ENCODE measurements at regions not wholly inside any gene's neighbourhood (a gene's known extent, or its start where the extent isn't known, plus 50 kb on each side); places are given as distances from the start of the nearest gene placed in this dataset.

DNA sequence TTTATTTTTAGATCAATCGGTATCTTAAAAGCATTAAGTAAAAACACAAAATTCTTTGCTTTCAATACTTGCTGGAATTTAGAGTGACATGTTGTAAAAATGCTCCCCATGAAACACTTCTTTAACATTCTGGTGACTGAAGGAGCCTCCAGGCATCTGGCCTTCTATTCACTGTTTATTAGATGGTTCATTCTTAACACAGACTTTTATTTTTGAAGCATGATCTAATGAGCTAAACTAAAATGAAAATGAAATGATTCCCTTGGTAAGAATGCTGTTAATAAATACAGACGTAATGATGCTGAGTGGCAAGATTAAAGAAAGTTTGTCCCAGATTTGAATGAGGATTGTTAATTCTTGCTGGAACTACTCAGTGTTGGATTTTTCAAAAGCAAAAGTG is 698.4 kb downstream of the TENT5A start:
- no peaks in the 10 kb centered on the region for H3K36me3 ChIP-seq
- no peaks in the 10 kb centered on the region for H3K9me3 ChIP-seq
- intact Hi-C loops (cut with DNase I; ENCODE audit: low total_unique reads) (no loop called here), in situ Hi-C loops (cut with MboI; ENCODE audit: low pct_ligation_motif_present in 1 of 4, low pct_unique_long_range_greater_than_20kb in 1 of 4, low sequenced_read_pairs in 3 of 4) (no loop called here)
- no peak overlapping the region for H3K27ac ChIP-seq
- H3K4me3 ChIP-seq: no peak overlapping the region
- no peak for DNase-seq
- TF ChIP-seq EP300 (IDR thresholded peaks at IDR 0.05; ENCODE audit: low read depth) (no peak), POLR2AphosphoS5 (IDR thresholded peaks at IDR 0.05) (no peak), POLR2A (IDR thresholded peaks at IDR 0.05) (no peak)
- TF ChIP-seq, protein P1, sequence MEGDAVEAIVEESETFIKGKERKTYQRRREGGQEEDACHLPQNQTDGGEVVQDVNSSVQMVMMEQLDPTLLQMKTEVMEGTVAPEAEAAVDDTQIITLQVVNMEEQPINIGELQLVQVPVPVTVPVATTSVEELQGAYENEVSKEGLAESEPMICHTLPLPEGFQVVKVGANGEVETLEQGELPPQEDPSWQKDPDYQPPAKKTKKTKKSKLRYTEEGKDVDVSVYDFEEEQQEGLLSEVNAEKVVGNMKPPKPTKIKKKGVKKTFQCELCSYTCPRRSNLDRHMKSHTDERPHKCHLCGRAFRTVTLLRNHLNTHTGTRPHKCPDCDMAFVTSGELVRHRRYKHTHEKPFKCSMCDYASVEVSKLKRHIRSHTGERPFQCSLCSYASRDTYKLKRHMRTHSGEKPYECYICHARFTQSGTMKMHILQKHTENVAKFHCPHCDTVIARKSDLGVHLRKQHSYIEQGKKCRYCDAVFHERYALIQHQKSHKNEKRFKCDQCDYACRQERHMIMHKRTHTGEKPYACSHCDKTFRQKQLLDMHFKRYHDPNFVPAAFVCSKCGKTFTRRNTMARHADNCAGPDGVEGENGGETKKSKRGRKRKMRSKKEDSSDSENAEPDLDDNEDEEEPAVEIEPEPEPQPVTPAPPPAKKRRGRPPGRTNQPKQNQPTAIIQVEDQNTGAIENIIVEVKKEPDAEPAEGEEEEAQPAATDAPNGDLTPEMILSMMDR (IDR thresholded peaks at IDR 0.05): no peak
- no peaks in the 10 kb centered on the region for H3K27me3 ChIP-seq
- no peaks in the 10 kb centered on the region for H3K4me1 ChIP-seq
- 65 to 74% methylated on average over 2 of the region's 2 CpGs for WGBS, 2 donors (ENCODE audit: low coverage in 1 of 2)

DNA sequence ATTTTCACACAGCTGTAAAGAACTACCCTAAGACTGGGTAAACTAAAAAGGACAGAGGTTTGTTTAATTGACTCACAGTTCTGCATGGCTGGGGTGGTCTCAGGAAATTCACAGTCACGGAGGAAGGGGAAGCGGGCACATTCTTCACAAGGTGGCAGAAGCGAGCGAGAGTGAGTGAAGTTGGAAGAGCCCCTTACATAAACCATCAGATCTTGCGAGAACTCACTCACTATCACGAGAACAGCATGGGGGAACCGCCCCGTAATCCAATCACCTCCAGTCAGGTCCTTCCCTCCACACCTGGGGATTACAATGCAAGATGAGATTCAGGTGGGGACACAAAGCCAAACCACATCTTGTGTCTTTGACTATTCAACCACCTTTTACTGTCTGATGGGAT is 700.5 kb downstream of the TENT5A start:
- in situ Hi-C loops (cut with MboI; ENCODE audit: low pct_ligation_motif_present in 1 of 4, low pct_unique_long_range_greater_than_20kb in 1 of 4, low sequenced_read_pairs in 3 of 4): no loop called here
- H3K4me1 ChIP-seq: no peaks in the 10 kb centered on the region
- H3K27ac ChIP-seq: no peak overlapping the region
- WGBS, 2 donors (ENCODE audit: low coverage in 1 of 2): 80% methylated on average over 8 of the region's 8 CpGs; no CpG with 5 or more reads in 1 of the 2 donors
- H3K36me3 ChIP-seq: no peaks in the 10 kb centered on the region
- H3K27me3 ChIP-seq: no peaks in the 10 kb centered on the region
- no peak for DNase-seq
- no peak overlapping the region for H3K4me3 ChIP-seq
- intact Hi-C loops (cut with DNase I; ENCODE audit: low total_unique reads): no loop called here
- H3K9me3 ChIP-seq: no peaks in the 10 kb centered on the region
- no peak for TF ChIP-seq POLR2A (IDR thresholded peaks at IDR 0.05)
- TF ChIP-seq POLR2AphosphoS5 (IDR thresholded peaks at IDR 0.05): no peak
- TF ChIP-seq, protein P1 (IDR thresholded peaks at IDR 0.05): no peak
- no peak for TF ChIP-seq EP300 (IDR thresholded peaks at IDR 0.05; ENCODE audit: low read depth)

DNA sequence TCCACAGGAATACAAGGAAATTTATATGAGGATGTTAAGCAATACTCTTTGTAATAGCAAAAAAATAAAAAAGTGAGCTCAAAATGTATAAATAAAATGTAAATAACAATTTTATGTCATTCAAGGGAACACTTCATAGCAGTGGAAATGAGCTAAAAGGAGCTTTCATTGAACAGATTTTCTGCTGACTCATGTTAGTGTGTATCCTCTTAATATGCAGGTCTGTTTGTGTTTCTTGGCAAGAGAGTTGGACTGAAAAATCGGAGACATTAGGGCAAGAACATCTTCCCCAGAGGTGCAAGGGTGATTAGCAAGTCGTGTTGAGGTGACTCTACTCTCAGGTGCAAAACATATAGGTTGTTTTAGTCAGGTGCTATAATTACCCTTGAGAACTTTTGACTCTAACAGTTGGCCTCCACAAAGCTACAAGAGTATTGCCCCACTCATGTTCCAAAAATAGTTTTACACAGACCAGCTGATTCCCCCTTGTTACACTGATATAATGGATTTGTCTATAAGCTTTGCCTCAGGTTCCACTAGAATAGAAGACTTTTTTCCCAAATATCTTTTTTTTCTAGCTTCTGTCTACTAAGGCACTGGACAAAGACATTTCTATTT is 702.9 kb downstream of the TENT5A start:
- Histone ChIP-seq H3K36me3 (no peaks in the 10 kb centered on the region), H3K27ac (no peak overlapping the region), H3K4me1 (no peaks in the 10 kb centered on the region), H3K4me3 (no peak overlapping the region), H3K27me3 (no peaks in the 10 kb centered on the region), H3K9me3 (no peaks in the 10 kb centered on the region)
- intact Hi-C loops (cut with DNase I; ENCODE audit: low total_unique reads) (no loop called here), in situ Hi-C loops (cut with MboI; ENCODE audit: low pct_ligation_motif_present in 1 of 4, low pct_unique_long_range_greater_than_20kb in 1 of 4, low sequenced_read_pairs in 3 of 4) (no loop called here)
- DNase-seq: no peak
- WGBS, 2 donors (ENCODE audit: low coverage in 1 of 2): 45 to 47% methylated on average over 1 to 2 of the region's 2 CpGs
- TF ChIP-seq EP300 (IDR thresholded peaks at IDR 0.05; ENCODE audit: low read depth): no peak

DNA sequence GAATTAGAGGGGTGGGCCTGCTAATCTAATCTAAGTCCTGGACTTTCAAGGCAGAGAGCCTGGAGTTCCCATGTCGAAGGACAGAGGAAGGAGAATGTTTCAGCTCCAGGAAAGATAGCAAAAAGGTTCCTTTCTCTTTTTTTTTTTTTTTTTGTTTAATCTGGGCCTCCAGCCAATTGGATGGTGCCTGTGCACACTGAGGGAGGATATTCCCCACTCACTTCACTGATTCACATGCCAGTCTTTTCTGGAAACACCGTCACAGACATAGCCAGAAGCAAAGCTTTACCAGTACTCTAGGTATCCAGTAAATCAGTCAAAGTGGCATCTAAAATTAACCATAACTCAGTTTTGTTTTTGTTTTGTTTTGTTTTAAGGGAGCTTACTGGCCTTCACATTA is 721.1 kb downstream of the TENT5A start:
- intact Hi-C loops (cut with DNase I; ENCODE audit: low total_unique reads) (no loop called here), in situ Hi-C loops (cut with MboI; ENCODE audit: low pct_ligation_motif_present in 1 of 4, low pct_unique_long_range_greater_than_20kb in 1 of 4, low sequenced_read_pairs in 3 of 4) (no loop called here)
- no peak for DNase-seq
- no peaks in the 10 kb centered on the region for H3K9me3 ChIP-seq
- no peak overlapping the region for H3K27ac ChIP-seq
- H3K4me1 ChIP-seq: no peaks in the 10 kb centered on the region
- no peaks in the 10 kb centered on the region for H3K27me3 ChIP-seq
- TF ChIP-seq POLR2A (IDR thresholded peaks at IDR 0.05): no peak
- TF ChIP-seq, protein P1 (IDR thresholded peaks at IDR 0.05): no peak
- TF ChIP-seq POLR2AphosphoS5 (IDR thresholded peaks at IDR 0.05): no peak
- no peak for TF ChIP-seq EP300 (IDR thresholded peaks at IDR 0.05; ENCODE audit: low read depth)
- WGBS, 2 donors (ENCODE audit: low coverage in 1 of 2): 25 to 34% methylated on average over 1 to 2 of the region's 2 CpGs
- no peaks in the 10 kb centered on the region for H3K36me3 ChIP-seq
- no peak overlapping the region for H3K4me3 ChIP-seq

DNA sequence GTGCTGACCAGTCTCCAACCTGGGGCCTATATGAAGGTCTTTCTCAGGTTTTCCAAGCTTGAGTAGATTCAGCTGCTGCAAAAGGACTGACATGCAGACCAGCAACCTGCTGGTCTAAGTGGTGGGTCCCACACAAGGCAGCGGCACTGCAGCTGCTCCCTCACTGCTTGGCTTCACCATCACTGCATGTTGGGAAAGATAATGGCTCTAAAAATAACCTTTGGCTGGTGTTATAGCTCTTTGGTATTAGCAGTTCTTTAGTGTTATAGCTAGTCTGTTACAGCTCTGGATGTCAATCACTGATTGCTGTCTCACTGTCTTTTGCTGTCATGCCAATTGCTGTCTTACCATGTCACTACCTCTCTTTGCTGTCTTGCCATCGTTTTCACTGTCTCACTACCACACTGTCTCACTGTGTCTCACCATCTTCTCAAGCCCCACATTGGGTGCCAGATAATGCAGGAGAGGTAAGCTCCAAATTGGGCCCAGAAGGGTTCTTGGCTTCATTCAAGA is 726.4 kb downstream of the TENT5A start:
- Histone ChIP-seq H3K36me3 (no peaks in the 10 kb centered on the region), H3K27ac (no peak overlapping the region), H3K27me3 (no peaks in the 10 kb centered on the region), H3K9me3 (no peaks in the 10 kb centered on the region), H3K4me3 (no peak overlapping the region), H3K4me1 (no peaks in the 10 kb centered on the region)
- in situ Hi-C loops (cut with MboI; ENCODE audit: low pct_ligation_motif_present in 1 of 4, low pct_unique_long_range_greater_than_20kb in 1 of 4, low sequenced_read_pairs in 3 of 4) (no loop called here), intact Hi-C loops (cut with DNase I; ENCODE audit: low total_unique reads) (no loop called here)
- TF ChIP-seq, protein P1 (IDR thresholded peaks at IDR 0.05): no peak
- no peak for TF ChIP-seq EP300 (IDR thresholded peaks at IDR 0.05; ENCODE audit: low read depth)
- no peak for TF ChIP-seq POLR2A (IDR thresholded peaks at IDR 0.05)
- no peak for TF ChIP-seq POLR2AphosphoS5 (IDR thresholded peaks at IDR 0.05)
- DNase-seq: no peak
- WGBS, 2 donors (ENCODE audit: low coverage in 1 of 2): 20 to 67% methylated on average over 1 to 2 of the region's 2 CpGs

All from transverse colon (tissue), 4 donors.